ENCODE measurements at regions not wholly inside any gene's neighbourhood (a gene's known extent, or its start where the extent isn't known, plus 50 kb on each side); places are given as distances from the start of the nearest gene placed in this dataset.

DNA sequence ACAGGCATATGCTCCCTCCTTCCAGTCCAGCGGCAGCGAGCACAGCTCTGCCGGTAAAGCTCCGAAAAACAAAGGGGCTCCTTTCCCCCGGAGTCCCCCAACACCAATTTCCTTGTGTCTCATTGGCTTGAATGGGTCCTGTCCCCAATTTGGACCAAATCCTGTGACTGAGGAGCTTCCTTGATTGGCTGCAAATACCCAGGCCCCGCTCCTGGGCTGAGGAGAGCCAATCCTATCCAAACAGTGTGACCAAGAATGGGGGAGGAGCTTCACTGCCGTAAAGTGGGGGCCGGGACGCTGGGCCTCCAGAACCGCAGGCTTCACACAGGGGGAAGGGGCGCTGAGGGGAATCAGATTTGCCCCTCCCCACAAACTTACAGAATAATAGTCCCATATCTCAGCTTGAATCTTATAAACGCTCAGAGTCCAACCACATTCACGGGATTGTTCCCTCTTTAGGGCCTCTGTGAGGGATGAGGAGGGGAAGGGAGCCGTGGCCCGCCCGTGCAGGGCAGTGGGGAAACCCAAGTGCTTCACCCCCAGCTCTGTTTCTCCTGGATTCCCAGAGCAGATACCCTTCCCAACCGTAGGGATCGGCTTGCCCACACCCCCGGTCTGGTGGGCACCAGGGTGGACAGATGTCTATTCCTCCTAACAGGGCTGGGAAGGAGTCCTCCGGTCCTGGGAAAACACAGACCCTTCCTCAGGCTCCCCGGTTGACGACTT lies 141.0 kb upstream of the MLN start:
- TF ChIP-seq POLR2A (IDR thresholded peaks at IDR 0.05; ENCODE audit: extremely low read depth, insufficient read length) (no peak), MAX (IDR thresholded peaks at IDR 0.05; ENCODE audit: low read depth, low read length) (no peak), MYC (IDR thresholded peaks at IDR 0.05; ENCODE audit: low read depth, low read length) (no peak)
- TF ChIP-seq, protein P1, sequence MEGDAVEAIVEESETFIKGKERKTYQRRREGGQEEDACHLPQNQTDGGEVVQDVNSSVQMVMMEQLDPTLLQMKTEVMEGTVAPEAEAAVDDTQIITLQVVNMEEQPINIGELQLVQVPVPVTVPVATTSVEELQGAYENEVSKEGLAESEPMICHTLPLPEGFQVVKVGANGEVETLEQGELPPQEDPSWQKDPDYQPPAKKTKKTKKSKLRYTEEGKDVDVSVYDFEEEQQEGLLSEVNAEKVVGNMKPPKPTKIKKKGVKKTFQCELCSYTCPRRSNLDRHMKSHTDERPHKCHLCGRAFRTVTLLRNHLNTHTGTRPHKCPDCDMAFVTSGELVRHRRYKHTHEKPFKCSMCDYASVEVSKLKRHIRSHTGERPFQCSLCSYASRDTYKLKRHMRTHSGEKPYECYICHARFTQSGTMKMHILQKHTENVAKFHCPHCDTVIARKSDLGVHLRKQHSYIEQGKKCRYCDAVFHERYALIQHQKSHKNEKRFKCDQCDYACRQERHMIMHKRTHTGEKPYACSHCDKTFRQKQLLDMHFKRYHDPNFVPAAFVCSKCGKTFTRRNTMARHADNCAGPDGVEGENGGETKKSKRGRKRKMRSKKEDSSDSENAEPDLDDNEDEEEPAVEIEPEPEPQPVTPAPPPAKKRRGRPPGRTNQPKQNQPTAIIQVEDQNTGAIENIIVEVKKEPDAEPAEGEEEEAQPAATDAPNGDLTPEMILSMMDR (IDR thresholded peaks at IDR 0.05; ENCODE audit: low read depth, low read length), result no peak
- DNase-seq (ENCODE audit: low read depth), result no peak
- no peak overlapping the region for H3K4me3 ChIP-seq (ENCODE audit: low read depth, low read length)

GRCh38 chr6:33936886-33937285 lies 133.1 kb upstream of the MLN start:
- DNase-seq (ENCODE audit: low read depth), result peak; percentile 52
- no peak overlapping the region for H3K4me3 ChIP-seq (ENCODE audit: low read depth, low read length)
- peak; percentile 31; the same call in 1 of the 2 replicates for TF ChIP-seq MAX (IDR thresholded peaks at IDR 0.05; ENCODE audit: low read depth, low read length)
- TF ChIP-seq POLR2A (IDR thresholded peaks at IDR 0.05; ENCODE audit: extremely low read depth, insufficient read length), result no peak

DNA sequence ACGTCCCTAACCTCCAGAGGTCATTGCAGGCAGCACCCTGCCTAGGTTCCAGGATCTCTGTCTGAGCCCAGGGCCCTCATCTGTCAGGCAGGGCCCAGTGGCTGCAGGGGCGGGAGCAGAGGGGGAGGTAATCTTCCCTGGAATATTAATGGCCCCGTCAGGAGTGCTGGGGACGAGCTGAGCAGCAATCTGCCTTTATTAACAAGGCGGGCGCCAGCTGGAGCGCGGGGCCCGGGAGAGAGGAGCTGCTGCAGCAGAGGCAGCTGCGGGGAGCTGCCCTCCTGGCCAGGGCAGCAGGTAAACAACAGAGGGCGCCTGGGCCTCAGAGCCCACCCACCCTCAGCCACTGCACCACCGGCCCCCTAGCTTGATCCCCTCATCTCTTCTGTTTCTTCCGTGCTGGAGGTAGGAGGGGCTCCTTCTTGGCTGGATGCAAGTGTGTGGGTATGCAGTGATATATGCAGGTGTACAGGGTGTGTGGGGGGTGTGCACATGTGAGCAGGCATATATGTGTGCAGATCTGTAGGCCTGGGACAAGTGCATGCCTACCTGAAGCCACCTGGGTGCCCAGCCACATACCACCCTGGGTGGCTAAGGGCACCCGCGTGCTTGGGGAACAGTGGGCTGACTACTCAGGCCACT lies 131.8 kb upstream of the MLN start:
- DNase-seq (ENCODE audit: low read depth), result no peak
- no peak overlapping the region for H3K4me3 ChIP-seq (ENCODE audit: low read depth, low read length)
- TF ChIP-seq MAX (IDR thresholded peaks at IDR 0.05; ENCODE audit: low read depth, low read length) (no peak), MYC (IDR thresholded peaks at IDR 0.05; ENCODE audit: low read depth, low read length) (no peak), POLR2A (IDR thresholded peaks at IDR 0.05; ENCODE audit: extremely low read depth, insufficient read length) (no peak)
- TF ChIP-seq, protein P1 (IDR thresholded peaks at IDR 0.05; ENCODE audit: low read depth, low read length), result no peak

DNA sequence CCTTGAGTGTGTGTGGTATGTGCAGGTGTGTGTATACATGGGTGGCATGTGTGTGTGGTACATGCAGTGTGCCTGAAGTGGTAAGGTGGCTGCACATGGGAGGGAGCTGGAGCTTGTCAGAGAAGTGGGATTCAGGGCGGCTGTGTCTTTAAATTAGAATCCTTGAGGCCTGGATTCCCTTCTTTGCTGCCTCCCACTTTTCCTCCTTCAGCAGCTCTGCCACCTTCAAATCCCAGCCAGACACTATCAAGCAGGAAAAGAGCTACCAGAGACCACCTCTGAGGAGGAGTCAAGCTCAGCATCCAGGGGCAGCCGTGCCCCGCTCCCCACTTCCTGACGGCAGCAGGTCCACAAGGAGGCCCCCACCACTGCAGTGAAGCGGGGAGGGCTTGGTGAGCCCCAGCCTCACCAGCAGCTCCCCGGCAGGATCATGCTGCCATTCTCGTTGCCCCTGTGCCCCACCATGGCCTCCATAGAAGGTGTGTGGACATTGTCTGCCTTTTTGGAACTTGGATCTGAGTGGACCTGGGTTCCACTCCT lies 131.0 kb upstream of the MLN start:
- no peak overlapping the region for H3K4me3 ChIP-seq (ENCODE audit: low read depth, low read length)
- no peak for DNase-seq (ENCODE audit: low read depth)
- TF ChIP-seq MAX (IDR thresholded peaks at IDR 0.05; ENCODE audit: low read depth, low read length), result no peak
- TF ChIP-seq MYC (IDR thresholded peaks at IDR 0.05; ENCODE audit: low read depth, low read length), result no peak
- TF ChIP-seq, protein P1 (IDR thresholded peaks at IDR 0.05; ENCODE audit: low read depth, low read length), result no peak
- TF ChIP-seq POLR2A (IDR thresholded peaks at IDR 0.05; ENCODE audit: extremely low read depth, insufficient read length), result no peak

- no peak for DNase-seq (ENCODE audit: low read depth)
- no peak for TF ChIP-seq MYC (IDR thresholded peaks at IDR 0.05; ENCODE audit: low read depth, low read length)
- TF ChIP-seq, protein P1 (IDR thresholded peaks at IDR 0.05; ENCODE audit: low read depth, low read length), result no peak
- TF ChIP-seq POLR2A (IDR thresholded peaks at IDR 0.05; ENCODE audit: extremely low read depth, insufficient read length), result no peak
- TF ChIP-seq MAX (IDR thresholded peaks at IDR 0.05; ENCODE audit: low read depth, low read length), result no peak
- H3K4me3 ChIP-seq (ENCODE audit: low read depth, low read length), result no peak overlapping the region
Observed at GRCh38 chr6:33933101-33933500, 129.3 kb upstream of the MLN start.

- no peak overlapping the region for H3K4me3 ChIP-seq (ENCODE audit: low read depth, low read length)
- TF ChIP-seq, protein P1 (IDR thresholded peaks at IDR 0.05; ENCODE audit: low read depth, low read length), result no peak
- TF ChIP-seq POLR2A (IDR thresholded peaks at IDR 0.05; ENCODE audit: extremely low read depth, insufficient read length), result no peak
- TF ChIP-seq MAX (IDR thresholded peaks at IDR 0.05; ENCODE audit: low read depth, low read length), result no peak
- TF ChIP-seq MYC (IDR thresholded peaks at IDR 0.05; ENCODE audit: low read depth, low read length), result no peak
- no peak for DNase-seq (ENCODE audit: low read depth)
Observed at GRCh38 chr6:33931799-33932198, 128.0 kb upstream of the MLN start.

All from NB4 (cell line).